Neural cell (in vitro differentiated cells): ENCODE measurements at regions not wholly inside any gene's neighbourhood (a gene's known extent, or its start where the extent isn't known, plus 50 kb on each side); places are given as distances from the start of the nearest gene placed in this dataset.

Source experiments
- H2AFZ ChIP-seq: fragments of 200-600, 300-800 bp; sonication (generic), shearing (Covaris generic); 2 replicates; pipeline ENCODE4 v1.6.0; 2014; ENCODE audit warnings: low read depth, mild to moderate bottlenecking, antibody characterized with exemption, low read length, moderate library complexity
- H3F3A ChIP-seq: fragments of 200-600 bp; shearing (Covaris generic); 2 replicates; pipeline ENCODE4 v1.6.1; 2016; ENCODE audit warnings: mild to moderate bottlenecking, moderate library complexity, mixed read lengths, antibody characterized with exemption, low read length; ENCODE audit not compliant: insufficient read depth, poor library complexity, severe bottlenecking
- H3K27ac ChIP-seq: fragments of 200-600, 300-800 bp; sonication (generic), shearing (Covaris generic); 2 replicates; pipeline ENCODE4 v1.5.1; 2014; ENCODE audit warnings: mild to moderate bottlenecking, low read length, moderate library complexity
- H3K27me3 ChIP-seq: fragments of 300-800, 200-600 bp; sonication (generic), shearing (Covaris generic); 2 replicates; pipeline ENCODE4 v1.6.0; 2014; ENCODE audit warnings: mild to moderate bottlenecking, low read depth, low read length, moderate library complexity; ENCODE audit not compliant: insufficient read depth
- H3K36me3 ChIP-seq: fragments of 300-800, 200-600 bp; sonication (generic), shearing (Covaris generic); 2 replicates; pipeline ENCODE4 v1.5.1; 2014; ENCODE audit warnings: mild to moderate bottlenecking, antibody characterized with exemption, low read length, moderate library complexity; ENCODE audit not compliant: insufficient read depth
- H3K4me2 ChIP-seq: fragments of 300-800, 200-600 bp; sonication (generic), shearing (Covaris generic); 2 replicates; pipeline ENCODE4 v1.6.0; 2014; ENCODE audit warnings: mild to moderate bottlenecking, low read length
- H3K4me3 ChIP-seq: fragments of 300-800, 200-600 bp; sonication (generic), shearing (Covaris generic); 2 replicates; pipeline ENCODE4 v1.5.1; 2014; ENCODE audit warnings: mild to moderate bottlenecking, low read length, moderate library complexity
- H3K79me2 ChIP-seq: fragments of 200-600 bp; shearing (Covaris generic); replicated peaks from 2 replicates; pipeline ENCODE4 v1.6.0; 2014; ENCODE audit warnings: mild to moderate bottlenecking, low read length, moderate library complexity; ENCODE audit not compliant: insufficient read depth
- H3K9ac ChIP-seq: fragments of 300-800, 200-600 bp; sonication (generic), shearing (Covaris generic); 2 replicates; pipeline ENCODE4 v1.6.1; 2016; ENCODE audit warnings: mild to moderate bottlenecking, low read length, mixed read lengths
- H3K9me2 ChIP-seq: fragments of 200-600 bp; shearing (Covaris generic); 2 replicates; pipeline ENCODE4 v1.6.1; 2016; ENCODE audit warnings: mild to moderate bottlenecking, low read length, mixed read lengths; ENCODE audit not compliant: insufficient read depth
- H3K9me3 ChIP-seq: fragments of 200-600, 300-800 bp; sonication (generic), shearing (Covaris generic); 2 replicates; pipeline ENCODE4 v1.6.1; 2016; ENCODE audit warnings: mild to moderate bottlenecking, mixed run types, low read length, moderate library complexity, mixed read lengths
- H4K20me1 ChIP-seq: fragments of 200-600 bp; shearing (Covaris generic); 2 replicates; pipeline ENCODE4 v1.6.1; 2016; ENCODE audit warnings: mild to moderate bottlenecking, mixed run types; ENCODE audit not compliant: insufficient read depth
- EP300 ChIP-seq: fragments of 450-650 bp; conservative IDR thresholded peaks from 2 replicates; pipeline ENCODE4 v1.6.1; 2014; ENCODE audit warnings: antibody characterized with exemption, mild to moderate bottlenecking, moderate library complexity; ENCODE audit not compliant: poor library complexity, severe bottlenecking
- EZH2 ChIP-seq: fragments of 200-600, 300-800 bp; shearing (Covaris generic), sonication (generic); IDR thresholded peaks from 2 replicates; pipeline ENCODE4 v1.6.1; 2014; ENCODE audit warnings: antibody characterized with exemption, low read length, borderline replicate concordance, mild to moderate bottlenecking; ENCODE audit not compliant: insufficient read depth, poor library complexity, severe bottlenecking
- MXI1 ChIP-seq: fragments of 450-650 bp; conservative IDR thresholded peaks from 2 replicates; pipeline ENCODE4 v1.6.1; 2014; ENCODE audit warnings: antibody characterized with exemption, mild to moderate bottlenecking; ENCODE audit not compliant: poor library complexity, severe bottlenecking
- POLR2AphosphoS5 ChIP-seq: IDR thresholded peaks from 2 replicates; pipeline ENCODE4 v1.6.1; 2012
- RAD21 ChIP-seq: fragments of 450-650 bp; conservative IDR thresholded peaks from 2 replicates; pipeline ENCODE4 v1.6.1; 2014; ENCODE audit warnings: antibody characterized with exemption, mild to moderate bottlenecking, moderate library complexity
- SMC3 ChIP-seq: fragments of 450-650 bp; conservative IDR thresholded peaks from 2 replicates; pipeline ENCODE4 v1.6.1; 2014; ENCODE audit warnings: antibody characterized with exemption, mild to moderate bottlenecking, moderate library complexity; ENCODE audit not compliant: poor library complexity
- TF ChIP-seq, protein P1 (sequence below): fragments of 450-650 bp; IDR thresholded peaks from 2 replicates; pipeline ENCODE4 v1.5.1; 2014; ENCODE audit warnings: antibody characterized with exemption, mild to moderate bottlenecking, moderate library complexity; ENCODE audit not compliant: poor library complexity, severe bottlenecking
- TF ChIP-seq, protein P2 (sequence below): IDR thresholded peaks from 2 replicates; pipeline ENCODE4 v1.6.1; 2012; ENCODE audit warnings: borderline replicate concordance

GRCh38 chr9:18394847-18395351, 79.1 kb upstream of the ADAMTSL1 start:
- H3F3A ChIP-seq: no peaks in the 10 kb centered on the region
- H3K4me2 ChIP-seq: no peak overlapping the region
- H3K79me2 ChIP-seq: no peaks in the 10 kb centered on the region
- no peaks in the 10 kb centered on the region for H3K27me3 ChIP-seq
- no peak overlapping the region for H3K27ac ChIP-seq
- H3K9me3 ChIP-seq: no peaks in the 10 kb centered on the region
- H2AFZ ChIP-seq: no peak overlapping the region
- no peaks in the 10 kb centered on the region for H3K36me3 ChIP-seq
- TF ChIP-seq, protein P1, sequence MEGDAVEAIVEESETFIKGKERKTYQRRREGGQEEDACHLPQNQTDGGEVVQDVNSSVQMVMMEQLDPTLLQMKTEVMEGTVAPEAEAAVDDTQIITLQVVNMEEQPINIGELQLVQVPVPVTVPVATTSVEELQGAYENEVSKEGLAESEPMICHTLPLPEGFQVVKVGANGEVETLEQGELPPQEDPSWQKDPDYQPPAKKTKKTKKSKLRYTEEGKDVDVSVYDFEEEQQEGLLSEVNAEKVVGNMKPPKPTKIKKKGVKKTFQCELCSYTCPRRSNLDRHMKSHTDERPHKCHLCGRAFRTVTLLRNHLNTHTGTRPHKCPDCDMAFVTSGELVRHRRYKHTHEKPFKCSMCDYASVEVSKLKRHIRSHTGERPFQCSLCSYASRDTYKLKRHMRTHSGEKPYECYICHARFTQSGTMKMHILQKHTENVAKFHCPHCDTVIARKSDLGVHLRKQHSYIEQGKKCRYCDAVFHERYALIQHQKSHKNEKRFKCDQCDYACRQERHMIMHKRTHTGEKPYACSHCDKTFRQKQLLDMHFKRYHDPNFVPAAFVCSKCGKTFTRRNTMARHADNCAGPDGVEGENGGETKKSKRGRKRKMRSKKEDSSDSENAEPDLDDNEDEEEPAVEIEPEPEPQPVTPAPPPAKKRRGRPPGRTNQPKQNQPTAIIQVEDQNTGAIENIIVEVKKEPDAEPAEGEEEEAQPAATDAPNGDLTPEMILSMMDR: no peak
- TF ChIP-seq RAD21: no peak
- TF ChIP-seq EZH2: no peak
- TF ChIP-seq, protein P2, sequence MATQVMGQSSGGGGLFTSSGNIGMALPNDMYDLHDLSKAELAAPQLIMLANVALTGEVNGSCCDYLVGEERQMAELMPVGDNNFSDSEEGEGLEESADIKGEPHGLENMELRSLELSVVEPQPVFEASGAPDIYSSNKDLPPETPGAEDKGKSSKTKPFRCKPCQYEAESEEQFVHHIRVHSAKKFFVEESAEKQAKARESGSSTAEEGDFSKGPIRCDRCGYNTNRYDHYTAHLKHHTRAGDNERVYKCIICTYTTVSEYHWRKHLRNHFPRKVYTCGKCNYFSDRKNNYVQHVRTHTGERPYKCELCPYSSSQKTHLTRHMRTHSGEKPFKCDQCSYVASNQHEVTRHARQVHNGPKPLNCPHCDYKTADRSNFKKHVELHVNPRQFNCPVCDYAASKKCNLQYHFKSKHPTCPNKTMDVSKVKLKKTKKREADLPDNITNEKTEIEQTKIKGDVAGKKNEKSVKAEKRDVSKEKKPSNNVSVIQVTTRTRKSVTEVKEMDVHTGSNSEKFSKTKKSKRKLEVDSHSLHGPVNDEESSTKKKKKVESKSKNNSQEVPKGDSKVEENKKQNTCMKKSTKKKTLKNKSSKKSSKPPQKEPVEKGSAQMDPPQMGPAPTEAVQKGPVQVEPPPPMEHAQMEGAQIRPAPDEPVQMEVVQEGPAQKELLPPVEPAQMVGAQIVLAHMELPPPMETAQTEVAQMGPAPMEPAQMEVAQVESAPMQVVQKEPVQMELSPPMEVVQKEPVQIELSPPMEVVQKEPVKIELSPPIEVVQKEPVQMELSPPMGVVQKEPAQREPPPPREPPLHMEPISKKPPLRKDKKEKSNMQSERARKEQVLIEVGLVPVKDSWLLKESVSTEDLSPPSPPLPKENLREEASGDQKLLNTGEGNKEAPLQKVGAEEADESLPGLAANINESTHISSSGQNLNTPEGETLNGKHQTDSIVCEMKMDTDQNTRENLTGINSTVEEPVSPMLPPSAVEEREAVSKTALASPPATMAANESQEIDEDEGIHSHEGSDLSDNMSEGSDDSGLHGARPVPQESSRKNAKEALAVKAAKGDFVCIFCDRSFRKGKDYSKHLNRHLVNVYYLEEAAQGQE: no peak
- no peak for TF ChIP-seq EP300
- no peak for TF ChIP-seq POLR2AphosphoS5
- TF ChIP-seq SMC3: no peak
- no peak for TF ChIP-seq MXI1
- no peaks in the 10 kb centered on the region for H4K20me1 ChIP-seq
- no peak overlapping the region for H3K9ac ChIP-seq
- H3K4me3 ChIP-seq: no peak overlapping the region
- no peaks in the 10 kb centered on the region for H3K9me2 ChIP-seq

DNA sequence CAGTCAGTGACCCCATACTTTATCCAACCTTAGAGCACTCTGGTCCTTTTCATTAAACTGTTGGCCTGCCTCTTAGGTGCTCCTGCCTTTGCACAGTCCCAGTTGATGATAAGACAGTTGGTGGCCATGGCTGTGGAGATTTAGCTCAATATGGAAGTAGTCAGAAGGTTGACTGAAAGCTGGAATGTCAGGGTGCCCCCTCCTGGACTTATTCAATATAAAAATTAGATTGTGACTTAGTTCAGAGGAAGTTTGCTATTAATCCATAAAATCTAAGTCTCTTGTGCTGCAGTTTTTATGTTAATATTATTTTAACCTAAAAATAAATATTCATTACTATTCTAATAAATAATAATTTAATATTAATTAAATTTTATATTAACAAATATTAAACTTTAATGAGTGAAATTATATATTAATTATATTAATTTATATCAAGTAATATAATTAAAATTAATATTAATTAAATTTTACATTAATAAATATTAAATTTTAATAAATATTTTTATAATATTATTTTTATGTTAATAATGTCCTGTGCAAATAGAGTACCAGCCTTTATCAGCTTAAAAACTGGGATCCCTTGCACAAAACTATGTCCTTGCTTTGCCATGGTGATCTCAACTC, 77.7 kb upstream of the ADAMTSL1 start:
- Histone ChIP-seq H3K4me2 (no peak overlapping the region), H3K9me3 (no peaks in the 10 kb centered on the region), H3K4me3 (no peak overlapping the region), H3K36me3 (no peaks in the 10 kb centered on the region), H3K9me2 (no peaks in the 10 kb centered on the region), H3K79me2 (no peaks in the 10 kb centered on the region), H3K27ac (no peak overlapping the region), H3F3A (no peaks in the 10 kb centered on the region), H4K20me1 (no peaks in the 10 kb centered on the region), H2AFZ (no peak overlapping the region), H3K27me3 (no peaks in the 10 kb centered on the region), H3K9ac (no peak overlapping the region)
- TF ChIP-seq POLR2AphosphoS5 (no peak), EZH2 (no peak), RAD21 (no peak)
- TF ChIP-seq, protein P2: no peak
